DND-41 (cell line): ENCODE measurements at regions not wholly inside any gene's neighbourhood (a gene's known extent, or its start where the extent isn't known, plus 50 kb on each side); places are given as distances from the start of the nearest gene placed in this dataset.

Experiments used
- ATAC-seq: fragments of 200-7000 bp; cut with Tn5 transposase; 3 replicates; pipeline ENCODE4 v1.9.1; 2021; ENCODE audit warnings: low read depth; ENCODE audit not compliant: insufficient read depth
- DNase-seq: peaks from one replicate; pipeline ENCODE4 v3.0.0-alpha.2; 2020
- H2AFZ ChIP-seq: 2 replicates; pipeline ENCODE4 v1.6.0; 2012; ENCODE audit warnings: low read depth, low read length
- H3K27ac ChIP-seq: 2 replicates; pipeline ENCODE4 v1.5.1; 2012; ENCODE audit warnings: low read length, inconsistent platforms
- H3K27me3 ChIP-seq: fragments of 200-600 bp; sonication (generic); 2 replicates; pipeline ENCODE4 v1.6.0; 2012; ENCODE audit warnings: low read length, mild to moderate bottlenecking, inconsistent platforms; ENCODE audit not compliant: insufficient read depth, poor library complexity
- H3K36me3 ChIP-seq: 2 replicates; pipeline ENCODE4 v1.5.1; 2012; ENCODE audit warnings: low read length, inconsistent platforms; ENCODE audit not compliant: insufficient read depth
- H3K4me1 ChIP-seq: 2 replicates; pipeline ENCODE4 v1.5.1; 2012; ENCODE audit warnings: mild to moderate bottlenecking, low read length; ENCODE audit not compliant: insufficient read depth
- H3K4me2 ChIP-seq: 2 replicates; pipeline ENCODE4 v1.6.0; 2012; ENCODE audit warnings: mild to moderate bottlenecking, moderate library complexity, low read length, inconsistent platforms; ENCODE audit not compliant: insufficient read depth
- H3K4me3 ChIP-seq, 2 experiments: fragments of 200-600 bp in 1 of 2; shearing (Covaris generic) in 1 of 2; 2 replicates each; pipeline ENCODE4 v1.5.1; 2012 to 2016; ENCODE audit warnings: inconsistent platforms in 2 of 2, low read length in 2 of 2, mild to moderate bottlenecking in 2 of 2, low read depth in 1 of 2, moderate library complexity in 1 of 2
- H3K79me2 ChIP-seq: 2 replicates; pipeline ENCODE4 v1.6.0; 2012; ENCODE audit warnings: low read length, inconsistent platforms; ENCODE audit not compliant: insufficient read depth
- H3K9ac ChIP-seq: 2 replicates; pipeline ENCODE4 v1.6.0; 2012; ENCODE audit warnings: low read depth, mild to moderate bottlenecking, inconsistent platforms, low read length, moderate library complexity
- H3K9me3 ChIP-seq: 2 replicates; pipeline ENCODE4 v1.5.1; 2012; ENCODE audit warnings: low read length, moderate library complexity, mild to moderate bottlenecking, inconsistent platforms; ENCODE audit not compliant: insufficient read depth, severe bottlenecking
- H4K20me1 ChIP-seq: 2 replicates; pipeline ENCODE4 v1.6.0; 2012; ENCODE audit warnings: low read length; ENCODE audit not compliant: insufficient read depth
- EZH2 ChIP-seq: IDR thresholded peaks from 3 replicates; pipeline ENCODE4 v1.6.1; 2012; ENCODE audit warnings: borderline replicate concordance, low read depth, mild to moderate bottlenecking, moderate library complexity, low read length, inconsistent platforms; ENCODE audit not compliant: severe bottlenecking
- TF ChIP-seq, protein P1 (sequence below): IDR thresholded peaks from 2 replicates; pipeline ENCODE4 v1.5.1; 2012; ENCODE audit warnings: borderline replicate concordance, low read length, moderate library complexity, mild to moderate bottlenecking; ENCODE audit not compliant: poor library complexity, severe bottlenecking; ENCODE audit errors: extremely low read depth

DNA sequence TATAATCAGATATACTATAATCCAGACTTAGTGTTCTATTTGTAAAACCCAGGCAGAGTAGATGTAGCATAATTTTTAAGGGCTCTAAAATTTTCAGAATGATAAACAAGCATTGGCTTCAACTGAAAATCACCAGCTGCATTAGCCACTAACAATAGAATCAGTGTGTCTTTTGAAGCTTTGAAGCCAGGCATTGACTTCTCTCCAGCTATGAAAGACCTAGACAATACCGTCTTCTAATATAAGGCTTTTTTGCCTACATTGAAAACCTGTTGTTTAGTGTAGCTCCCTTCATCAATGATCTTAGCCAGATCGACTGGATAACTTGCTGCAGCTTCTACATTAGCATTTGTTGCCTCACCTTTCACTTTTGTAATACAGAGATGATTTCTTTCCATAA is 1877.3 kb upstream of the ACO1 start:
- Histone ChIP-seq H3K9me3 (no peaks in the 10 kb centered on the region), H2AFZ (no peak overlapping the region), H3K9ac (no peak overlapping the region), H3K4me1 (no peaks in the 10 kb centered on the region), H3K4me2 (no peak overlapping the region), H3K4me3 (no peak overlapping the region), H4K20me1 (no peaks in the 10 kb centered on the region), H3K36me3 (no peaks in the 10 kb centered on the region), H3K27me3 (no peaks in the 10 kb centered on the region), H3K27ac (no peak overlapping the region), H3K79me2 (no peaks in the 10 kb centered on the region)
- DNase-seq (no peak), ATAC-seq (no peak)
- TF ChIP-seq, protein P1, sequence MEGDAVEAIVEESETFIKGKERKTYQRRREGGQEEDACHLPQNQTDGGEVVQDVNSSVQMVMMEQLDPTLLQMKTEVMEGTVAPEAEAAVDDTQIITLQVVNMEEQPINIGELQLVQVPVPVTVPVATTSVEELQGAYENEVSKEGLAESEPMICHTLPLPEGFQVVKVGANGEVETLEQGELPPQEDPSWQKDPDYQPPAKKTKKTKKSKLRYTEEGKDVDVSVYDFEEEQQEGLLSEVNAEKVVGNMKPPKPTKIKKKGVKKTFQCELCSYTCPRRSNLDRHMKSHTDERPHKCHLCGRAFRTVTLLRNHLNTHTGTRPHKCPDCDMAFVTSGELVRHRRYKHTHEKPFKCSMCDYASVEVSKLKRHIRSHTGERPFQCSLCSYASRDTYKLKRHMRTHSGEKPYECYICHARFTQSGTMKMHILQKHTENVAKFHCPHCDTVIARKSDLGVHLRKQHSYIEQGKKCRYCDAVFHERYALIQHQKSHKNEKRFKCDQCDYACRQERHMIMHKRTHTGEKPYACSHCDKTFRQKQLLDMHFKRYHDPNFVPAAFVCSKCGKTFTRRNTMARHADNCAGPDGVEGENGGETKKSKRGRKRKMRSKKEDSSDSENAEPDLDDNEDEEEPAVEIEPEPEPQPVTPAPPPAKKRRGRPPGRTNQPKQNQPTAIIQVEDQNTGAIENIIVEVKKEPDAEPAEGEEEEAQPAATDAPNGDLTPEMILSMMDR, result no peak
- TF ChIP-seq EZH2, result no peak

DNA sequence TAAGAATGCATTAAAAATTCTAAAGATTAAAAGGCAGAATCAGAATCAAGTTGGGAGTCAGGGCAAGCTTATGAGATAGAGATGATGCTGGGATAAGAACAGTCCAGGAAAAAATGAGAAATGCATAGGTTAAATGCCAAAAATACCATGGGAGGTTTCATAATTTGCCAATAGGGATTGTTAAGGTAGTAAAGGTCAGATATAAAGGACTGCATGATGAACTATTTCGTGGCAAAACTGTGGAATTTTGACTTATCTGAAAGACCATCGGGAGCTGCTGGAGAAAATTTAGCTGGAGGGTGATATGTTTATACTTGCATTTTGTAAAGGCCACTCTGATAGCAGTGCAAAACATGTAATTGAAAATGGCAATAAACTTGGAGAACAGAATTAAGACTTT is 1872.8 kb upstream of the ACO1 start:
- TF ChIP-seq, protein P1, result no peak
- TF ChIP-seq EZH2, result no peak
- H3K4me1 ChIP-seq, result no peaks in the 10 kb centered on the region
- H3K4me3 ChIP-seq, result no peak overlapping the region
- H2AFZ ChIP-seq, result no peak overlapping the region
- H3K9ac ChIP-seq, result no peak overlapping the region
- no peak overlapping the region for H3K27ac ChIP-seq
- H4K20me1 ChIP-seq, result no peaks in the 10 kb centered on the region
- ATAC-seq, result no peak
- no peaks in the 10 kb centered on the region for H3K36me3 ChIP-seq
- H3K27me3 ChIP-seq, result no peaks in the 10 kb centered on the region
- DNase-seq, result no peak
- no peak overlapping the region for H3K4me2 ChIP-seq
- H3K79me2 ChIP-seq, result no peaks in the 10 kb centered on the region
- H3K9me3 ChIP-seq, result no peaks in the 10 kb centered on the region

DNA sequence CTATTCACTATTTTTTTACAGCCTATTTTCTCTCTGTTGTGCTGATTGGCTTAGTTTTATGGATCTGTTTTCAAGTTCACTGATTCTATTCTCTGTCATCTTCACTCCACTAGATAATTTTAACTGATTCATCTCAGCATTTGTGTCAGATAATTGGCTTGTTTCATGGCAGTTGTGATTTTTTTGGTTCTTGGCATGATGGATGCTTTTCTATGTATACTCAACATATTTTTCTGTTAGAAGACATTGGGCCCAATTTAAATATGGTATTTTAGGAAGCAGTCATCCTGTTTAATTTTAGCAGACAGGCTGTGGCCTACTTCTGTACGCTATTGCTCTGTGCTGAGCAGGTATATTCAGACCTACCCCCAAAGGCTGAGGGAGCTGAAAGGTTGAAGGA is 1865.3 kb upstream of the ACO1 start:
- TF ChIP-seq EZH2, result no peak
- TF ChIP-seq, protein P1, result no peak
- Histone ChIP-seq H3K4me3 (no peak overlapping the region), H2AFZ (no peak overlapping the region), H3K9me3 (no peaks in the 10 kb centered on the region), H3K36me3 (no peaks in the 10 kb centered on the region), H4K20me1 (no peaks in the 10 kb centered on the region), H3K79me2 (no peaks in the 10 kb centered on the region), H3K4me1 (no peaks in the 10 kb centered on the region), H3K9ac (no peak overlapping the region), H3K4me2 (no peak overlapping the region), H3K27ac (no peak overlapping the region), H3K27me3 (no peaks in the 10 kb centered on the region)
- DNase-seq, result no peak
- no peak for ATAC-seq

DNA sequence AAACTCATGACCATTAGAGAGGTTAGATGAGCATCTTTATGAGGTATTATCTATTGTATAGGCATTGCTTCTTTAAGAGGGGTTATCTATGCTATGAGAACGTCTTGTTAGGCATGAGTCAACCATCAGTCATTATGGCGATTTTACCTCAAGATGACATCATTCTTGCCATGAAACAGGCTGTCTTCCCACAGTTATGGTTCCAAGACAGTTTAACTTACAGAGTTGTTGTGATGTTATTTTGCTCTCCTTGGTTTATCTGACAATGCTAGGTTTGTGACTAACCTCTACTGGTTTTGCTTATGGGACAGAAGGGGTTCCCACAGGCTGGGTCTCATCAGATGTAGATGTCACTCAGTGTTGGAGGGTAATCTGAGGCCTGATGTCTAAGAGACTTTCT is 1864.7 kb upstream of the ACO1 start:
- ATAC-seq (no peak), DNase-seq (no peak)
- Histone ChIP-seq H3K36me3 (no peaks in the 10 kb centered on the region), H3K4me3 (no peak overlapping the region), H3K27me3 (no peaks in the 10 kb centered on the region), H3K9ac (no peak overlapping the region), H3K79me2 (no peaks in the 10 kb centered on the region), H3K4me2 (no peak overlapping the region), H3K27ac (no peak overlapping the region), H2AFZ (no peak overlapping the region), H4K20me1 (no peaks in the 10 kb centered on the region), H3K4me1 (no peaks in the 10 kb centered on the region), H3K9me3 (no peaks in the 10 kb centered on the region)
- no peak for TF ChIP-seq EZH2
- TF ChIP-seq, protein P1, result no peak
